H9 (cell line): ENCODE measurements at regions not wholly inside any gene's neighbourhood (a gene's known extent, or its start where the extent isn't known, plus 50 kb on each side); places are given as distances from the start of the nearest gene placed in this dataset.

Experiments used
- DNase-seq: peaks from one replicate; pipeline ENCODE4 v3.0.0-alpha.2; 2017
- H2AFZ ChIP-seq: one replicate; pipeline ENCODE4 v1.6.1; 2013; ENCODE audit warnings: mild to moderate bottlenecking, low read length, control low read depth, moderate library complexity
- H2AK5ac ChIP-seq: 2 replicates; pipeline ENCODE4 v1.6.1; 2013; ENCODE audit warnings: low read length, control low read depth, mixed read lengths; ENCODE audit not compliant: insufficient read length
- H2BK120ac ChIP-seq: one replicate; pipeline ENCODE4 v1.6.1; 2013; ENCODE audit warnings: low read depth, mild to moderate bottlenecking, low read length, control low read depth, inconsistent platforms; ENCODE audit not compliant: poor library complexity, severe bottlenecking
- H2BK12ac ChIP-seq: 2 replicates; pipeline ENCODE4 v1.6.1; 2013; ENCODE audit warnings: low read length, control low read depth, mixed read lengths, low read depth; ENCODE audit not compliant: insufficient read length
- H2BK15ac ChIP-seq: 2 replicates; pipeline ENCODE4 v1.6.1; 2013; ENCODE audit warnings: low read depth, low read length, control low read depth
- H2BK20ac ChIP-seq: one replicate; pipeline ENCODE4 v1.6.1; 2013; ENCODE audit warnings: low read depth, mild to moderate bottlenecking, low read length, control low read depth, inconsistent platforms; ENCODE audit not compliant: poor library complexity, severe bottlenecking
- H2BK5ac ChIP-seq: 2 replicates; pipeline ENCODE4 v1.6.1; 2013; ENCODE audit warnings: low read length, control low read depth, mixed read lengths; ENCODE audit not compliant: insufficient read length
- H3K14ac ChIP-seq: 2 replicates; pipeline ENCODE4 v1.6.1; 2013; ENCODE audit warnings: low read length, control low read depth; ENCODE audit not compliant: insufficient read depth
- H3K18ac ChIP-seq: 2 replicates; pipeline ENCODE4 v1.6.1; 2013; ENCODE audit warnings: low read depth, mild to moderate bottlenecking, mixed read lengths, low read length, control low read depth; ENCODE audit not compliant: insufficient read length
- H3K23ac ChIP-seq: 2 replicates; pipeline ENCODE4 v1.6.1; 2013; ENCODE audit warnings: low read length, control low read depth, mixed read lengths, low read depth; ENCODE audit not compliant: insufficient read length
- H3K23me2 ChIP-seq: 2 replicates; pipeline ENCODE4 v1.6.1; 2013; ENCODE audit warnings: low read depth, mild to moderate bottlenecking, mixed read lengths, low read length, control low read depth; ENCODE audit not compliant: insufficient read length, poor library complexity, severe bottlenecking
- H3K27ac ChIP-seq: 2 replicates; pipeline ENCODE4 v1.5.1; 2013; ENCODE audit warnings: low read length, control low read depth, mixed read lengths, low read depth; ENCODE audit not compliant: insufficient read length
- H3K27me3 ChIP-seq: 2 replicates; pipeline ENCODE4 v1.6.1; 2013; ENCODE audit warnings: low read length, control low read depth, inconsistent platforms; ENCODE audit not compliant: insufficient read depth
- H3K4ac ChIP-seq: 2 replicates; pipeline ENCODE4 v1.6.1; 2013; ENCODE audit warnings: low read depth, mild to moderate bottlenecking, control low read depth, inconsistent platforms, low read length, moderate library complexity
- H3K4me1 ChIP-seq: 2 replicates; pipeline ENCODE4 v1.6.1; 2013; ENCODE audit warnings: low read length, control low read depth, inconsistent platforms; ENCODE audit not compliant: insufficient read depth
- H3K4me2 ChIP-seq: 2 replicates; pipeline ENCODE4 v1.6.1; 2013; ENCODE audit warnings: low read length, control low read depth, mixed read lengths; ENCODE audit not compliant: insufficient read length, insufficient read depth
- H3K56ac ChIP-seq: 2 replicates; pipeline ENCODE4 v1.6.1; 2013; ENCODE audit warnings: low read depth, mild to moderate bottlenecking, mixed read lengths, low read length, control low read depth; ENCODE audit not compliant: insufficient read length
- H3K79me1 ChIP-seq: 2 replicates; pipeline ENCODE4 v1.6.1; 2013; ENCODE audit warnings: low read depth, mild to moderate bottlenecking, moderate library complexity, low read length, control low read depth, inconsistent platforms; ENCODE audit not compliant: insufficient read depth, poor library complexity, severe bottlenecking
- H3K79me2 ChIP-seq: 2 replicates; pipeline ENCODE4 v1.6.1; 2013; ENCODE audit warnings: low read length, control low read depth, inconsistent platforms; ENCODE audit not compliant: insufficient read depth
- H3K9ac ChIP-seq: 2 replicates; pipeline ENCODE4 v1.6.1; 2013; ENCODE audit warnings: low read length, control low read depth, mixed read lengths; ENCODE audit not compliant: insufficient read length; ENCODE audit errors: extremely low read depth
- H3K9me3 ChIP-seq: one replicate; pipeline ENCODE4 v1.6.1; 2013; ENCODE audit warnings: low read depth, low read length, inconsistent platforms; ENCODE audit not compliant: control insufficient read depth
- H3T11ph ChIP-seq: one replicate; pipeline ENCODE4 v1.6.1; 2013; ENCODE audit warnings: mild to moderate bottlenecking, low read length, control low read depth, inconsistent platforms
- H4K20me1 ChIP-seq: one replicate; pipeline ENCODE4 v1.6.1; 2013; ENCODE audit not compliant: control insufficient read depth, insufficient read length, insufficient read depth
- H4K5ac ChIP-seq: 2 replicates; pipeline ENCODE4 v1.6.1; 2013; ENCODE audit warnings: low read depth, mild to moderate bottlenecking, mixed read lengths, low read length, control low read depth; ENCODE audit not compliant: insufficient read length
- H4K8ac ChIP-seq: replicated peaks from 2 replicates; pipeline ENCODE4 v1.6.1; 2013; ENCODE audit warnings: low read length, control low read depth, mixed read lengths, low read depth; ENCODE audit not compliant: insufficient read length
- H4K91ac ChIP-seq: 2 replicates; pipeline ENCODE4 v1.6.1; 2013; ENCODE audit warnings: low read depth, mild to moderate bottlenecking, moderate library complexity, mixed read lengths, low read length, control low read depth; ENCODE audit not compliant: insufficient read length
- H3K27ac Mint-ChIP-seq, 3 experiments: 2 replicates in 2 of 3; 3 replicates in 1 of 3; pipeline ENCODE4 v1.8.0; 2020 to 2021; ENCODE audit warnings: mixed read lengths in 3 of 3, mild to moderate bottlenecking in 1 of 3, moderate library complexity in 1 of 3
- H3K27me3 Mint-ChIP-seq: 2 replicates; pipeline ENCODE4 v1.8.0; 2021; ENCODE audit warnings: low read depth, mild to moderate bottlenecking, moderate library complexity, mixed read lengths
- H3K36me3 Mint-ChIP-seq, 3 experiments: 2 replicates in 2 of 3; 3 replicates in 1 of 3; pipeline ENCODE4 v1.8.0; 2020 to 2021; ENCODE audit warnings: low read depth in 3 of 3, mixed read lengths in 3 of 3; ENCODE audit not compliant: insufficient read depth in 1 of 3
- H3K4me1 Mint-ChIP-seq, 2 experiments: 2 replicates each; pipeline ENCODE4 v1.8.0; 2020; ENCODE audit warnings: mixed read lengths in 2 of 2
- H3K4me3 Mint-ChIP-seq, 2 experiments: 2 replicates in 1 of 2; 3 replicates in 1 of 2; pipeline ENCODE4 v1.8.0; 2020 to 2021; ENCODE audit warnings: mild to moderate bottlenecking in 2 of 2, mixed read lengths in 2 of 2, moderate library complexity in 1 of 2
- H3K9me3 Mint-ChIP-seq, 2 experiments: 2 replicates in 1 of 2; 3 replicates in 1 of 2; pipeline ENCODE4 v1.8.0; 2020; ENCODE audit warnings: mild to moderate bottlenecking in 2 of 2, mixed read lengths in 2 of 2, moderate library complexity in 1 of 2
- CTCF ChIP-seq: fragments of 200-600 bp; sonication (generic); conservative IDR thresholded peaks from 3 replicates; pipeline ENCODE4 v1.8.0; 2021; ENCODE audit warnings: antibody characterized with exemption, mild to moderate bottlenecking
- WGBS: extraction: QIAGEN DNeasy Blood & Tissue Kit; methylation state at CpG from one replicate; pipeline ENCODE4 v1.1.7; 2013; ENCODE audit warnings: missing lambda C conversion rate, low lambda C conversion rate, mixed read lengths; ENCODE audit not compliant: insufficient read length; ENCODE audit errors: extremely low coverage; 5-methylcytosine and 5-hydroxymethylcytosine counted together

GRCh38 chr1:4344065-4344732, 310.2 kb upstream of the AJAP1 start:
- H3K9me3 ChIP-seq = no peaks in the 10 kb centered on the region
- TF ChIP-seq CTCF = no peak
- H2BK12ac ChIP-seq = no peak overlapping the region
- H3K23me2 ChIP-seq = no peaks in the 10 kb centered on the region
- no peak overlapping the region for H3K4me3 Mint-ChIP-seq
- H2BK15ac ChIP-seq = no peak overlapping the region
- no peak overlapping the region for H3K18ac ChIP-seq
- WGBS = no CpG with 5 or more reads among the region's 18 CpGs
- no peak overlapping the region for H3K9ac ChIP-seq
- no peak overlapping the region for H2BK20ac ChIP-seq
- no peak overlapping the region for H3K4ac ChIP-seq
- no peak overlapping the region for H3K27ac Mint-ChIP-seq
- no peak overlapping the region for H3K14ac ChIP-seq
- H2BK5ac ChIP-seq = no peak overlapping the region
- H2BK120ac ChIP-seq = no peak overlapping the region
- H3K4me1 ChIP-seq = no peaks in the 10 kb centered on the region
- H3K9me3 Mint-ChIP-seq = peaks cover 7 to 9% of the 10 kb centered on the region in 2 experiments; a peak in 3 of 5 replicates
- H3K36me3 Mint-ChIP-seq = peaks cover 0 to 3% (median 2%) of the 10 kb centered on the region in 3 experiments; a peak in 3 of 7 replicates
- H3K27me3 ChIP-seq = no peaks in the 10 kb centered on the region
- peaks cover 7% of the 10 kb centered on the region for H3K27me3 Mint-ChIP-seq
- H3K56ac ChIP-seq = no peak overlapping the region
- H3K4me2 ChIP-seq = no peak overlapping the region
- DNase-seq = no peak
- no peaks in the 10 kb centered on the region; the same call in 1 of the 2 replicates for H3K79me2 ChIP-seq
- no peak overlapping the region for H4K5ac ChIP-seq
- H3K27ac ChIP-seq = no peak overlapping the region
- H3K79me1 ChIP-seq = no peaks in the 10 kb centered on the region
- H4K91ac ChIP-seq = no peak overlapping the region
- no peaks in the 10 kb centered on the region for H4K20me1 ChIP-seq
- H2AFZ ChIP-seq = no peak overlapping the region
- no peak overlapping the region for H3K23ac ChIP-seq
- H3T11ph ChIP-seq = no peak overlapping the region
- H4K8ac ChIP-seq = no peak overlapping the region
- no peak overlapping the region for H2AK5ac ChIP-seq
- no peaks in the 10 kb centered on the region for H3K4me1 Mint-ChIP-seq
